ENCODE measurements at regions not wholly inside any gene's neighbourhood (a gene's known extent, or its start where the extent isn't known, plus 50 kb on each side); places are given as distances from the start of the nearest gene placed in this dataset.

DNA sequence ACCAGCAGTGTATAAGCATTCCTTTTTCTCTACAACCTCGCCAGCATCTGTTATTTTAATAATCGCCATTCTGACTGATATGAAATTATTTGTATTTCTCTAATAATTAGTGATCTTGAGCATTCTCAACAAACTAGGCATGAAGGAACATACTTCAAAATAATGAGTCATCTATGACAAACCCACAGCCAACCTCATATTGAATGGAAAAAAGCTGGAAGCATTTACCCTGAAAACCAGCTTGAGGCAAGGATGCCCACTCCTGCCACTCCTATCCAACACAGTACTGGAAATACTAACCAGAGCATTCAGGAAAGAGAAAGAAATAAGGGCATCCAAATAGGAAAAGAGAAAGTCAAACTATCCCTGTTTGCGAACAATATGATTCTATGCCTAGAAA is 390.6 kb upstream of the ID4 start:
- no peaks in the 10 kb centered on the region for H3K79me2 ChIP-seq (ENCODE audit: control insufficient read depth, insufficient read depth, low read length)
- H3K9ac ChIP-seq (replicated peaks; ENCODE audit: extremely low read depth, insufficient read depth, low read length), result no peak overlapping the region
- ChIA-PET POLR2A (no interaction called here), CTCF (no interaction called here)
- dilution Hi-C loops (cut with MboI; ENCODE audit: extremely low pct_ligation_motif_present, low sequenced_read_pairs), result no loop called here
- H2AFZ ChIP-seq (ENCODE audit: low read depth, low read length), result no peak overlapping the region
- no peaks in the 10 kb centered on the region for H3K4me1 ChIP-seq (ENCODE audit: control insufficient read depth, extremely low read depth, insufficient read depth, low read length)
- no peak for FAIRE-seq
- H4K20me1 ChIP-seq (replicated peaks; ENCODE audit: control insufficient read depth, extremely low read depth, insufficient read depth, low read length), result no peaks in the 10 kb centered on the region
- DNase-seq (ENCODE audit: low read depth, low spot score), result no peak
- no peak overlapping the region for H3K4me2 ChIP-seq (ENCODE audit: insufficient read depth, low read length)
- no TSS peak for BruUV-seq (replicated peaks)
- TF ChIP-seq, protein P1, sequence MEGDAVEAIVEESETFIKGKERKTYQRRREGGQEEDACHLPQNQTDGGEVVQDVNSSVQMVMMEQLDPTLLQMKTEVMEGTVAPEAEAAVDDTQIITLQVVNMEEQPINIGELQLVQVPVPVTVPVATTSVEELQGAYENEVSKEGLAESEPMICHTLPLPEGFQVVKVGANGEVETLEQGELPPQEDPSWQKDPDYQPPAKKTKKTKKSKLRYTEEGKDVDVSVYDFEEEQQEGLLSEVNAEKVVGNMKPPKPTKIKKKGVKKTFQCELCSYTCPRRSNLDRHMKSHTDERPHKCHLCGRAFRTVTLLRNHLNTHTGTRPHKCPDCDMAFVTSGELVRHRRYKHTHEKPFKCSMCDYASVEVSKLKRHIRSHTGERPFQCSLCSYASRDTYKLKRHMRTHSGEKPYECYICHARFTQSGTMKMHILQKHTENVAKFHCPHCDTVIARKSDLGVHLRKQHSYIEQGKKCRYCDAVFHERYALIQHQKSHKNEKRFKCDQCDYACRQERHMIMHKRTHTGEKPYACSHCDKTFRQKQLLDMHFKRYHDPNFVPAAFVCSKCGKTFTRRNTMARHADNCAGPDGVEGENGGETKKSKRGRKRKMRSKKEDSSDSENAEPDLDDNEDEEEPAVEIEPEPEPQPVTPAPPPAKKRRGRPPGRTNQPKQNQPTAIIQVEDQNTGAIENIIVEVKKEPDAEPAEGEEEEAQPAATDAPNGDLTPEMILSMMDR (IDR thresholded peaks at IDR 0.05; ENCODE audit: extremely low read depth in 1 of 2, insufficient read depth in 1 of 2, low read depth in 1 of 2, low read length in 2 of 2), result no peak
- TF ChIP-seq FOS (IDR thresholded peaks at IDR 0.05; ENCODE audit: borderline replicate concordance, insufficient read depth, low read length), result no peak
- TF ChIP-seq EZH2 (IDR thresholded peaks at IDR 0.05; ENCODE audit: borderline replicate concordance, low read depth, low read length, severe bottlenecking), result no peak
- TF ChIP-seq, protein P2, sequence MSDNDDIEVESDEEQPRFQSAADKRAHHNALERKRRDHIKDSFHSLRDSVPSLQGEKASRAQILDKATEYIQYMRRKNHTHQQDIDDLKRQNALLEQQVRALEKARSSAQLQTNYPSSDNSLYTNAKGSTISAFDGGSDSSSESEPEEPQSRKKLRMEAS (IDR thresholded peaks at IDR 0.05; ENCODE audit: insufficient read depth, insufficient read length), result no peak
- no peak for TF ChIP-seq POLR2AphosphoS5 (IDR thresholded peaks at IDR 0.05; ENCODE audit: insufficient read depth, low read depth, low read length)
- no peak for TF ChIP-seq MYC (IDR thresholded peaks at IDR 0.05; ENCODE audit: low read depth, low read length)
- no peak for TF ChIP-seq POLR2A (IDR thresholded peaks at IDR 0.05; ENCODE audit: low read depth, low read length)
- no peak for TF ChIP-seq JUN (IDR thresholded peaks at IDR 0.05; ENCODE audit: borderline replicate concordance, insufficient read depth, insufficient read length, low read depth)
- TF ChIP-seq GATA2 (IDR thresholded peaks at IDR 0.05; ENCODE audit: insufficient read depth, insufficient read length, low read depth, low read length), result no peak
- H3K27me3 ChIP-seq (ENCODE audit: control insufficient read depth in 2 of 2, insufficient read depth in 2 of 2, low read length in 2 of 2), result no peaks in the 10 kb centered on the region
- H3K9me1 ChIP-seq (replicated peaks; ENCODE audit: control insufficient read depth, extremely low read depth, insufficient read depth, low read length), result no peaks in the 10 kb centered on the region
- no peak overlapping the region for H3K27ac ChIP-seq (ENCODE audit: insufficient read depth, low read depth, low read length)
- H3K36me3 ChIP-seq (ENCODE audit: control insufficient read depth in 2 of 2, extremely low read depth in 1 of 2, insufficient read depth in 2 of 2, low read length in 2 of 2), result no peaks in the 10 kb centered on the region
- intact Hi-C loops (cut with micrococcal nuclease), result no loop called here
- H3K9me3 ChIP-seq (replicated peaks; ENCODE audit: control insufficient read depth, insufficient read depth, low read length), result peaks cover 2% of the 10 kb centered on the region
- no peak overlapping the region for H3K4me3 ChIP-seq (replicated peaks in 1 of 3; ENCODE audit: insufficient read depth in 1 of 3, low read depth in 1 of 3, low read length in 3 of 3)

Data from endothelial cell of umbilical vein (primary cell).